ENCODE measurements at regions not wholly inside any gene's neighbourhood (a gene's known extent, or its start where the extent isn't known, plus 50 kb on each side); places are given as distances from the start of the nearest gene placed in this dataset.

DNA sequence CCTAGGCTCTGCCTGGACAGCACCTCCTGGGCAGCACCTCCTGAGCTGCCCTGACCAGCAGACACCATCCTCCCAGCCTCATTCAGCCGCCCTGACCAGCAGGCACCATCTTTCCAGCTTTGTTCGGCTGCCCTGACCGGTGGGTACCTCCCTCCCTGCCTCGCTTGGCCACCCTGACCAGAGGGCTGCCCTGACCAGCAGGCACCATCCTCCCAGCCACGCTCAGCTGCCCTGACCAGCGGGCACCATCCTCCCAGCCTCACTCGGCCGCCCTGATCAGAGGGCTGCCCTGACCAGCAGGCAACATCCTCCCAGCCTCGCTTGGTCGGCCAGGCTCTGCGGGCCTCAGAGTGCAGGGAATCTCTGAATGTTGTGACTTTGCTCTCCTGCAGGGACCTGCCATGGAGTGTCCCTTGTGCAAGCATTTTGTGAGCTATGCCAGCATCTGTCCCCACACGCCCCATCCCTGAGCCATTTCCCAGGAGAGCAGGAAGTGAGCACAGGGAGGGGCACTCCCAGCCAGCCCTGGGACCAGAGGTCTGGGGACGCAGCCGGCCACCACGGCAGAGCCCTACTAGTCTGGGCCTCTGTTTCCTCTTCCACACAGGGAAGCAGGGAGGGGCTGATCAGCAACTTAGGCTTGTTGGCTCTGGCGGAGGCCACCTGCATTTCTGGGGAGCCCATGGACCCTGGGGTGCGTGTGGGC lies 265.5 kb downstream of the SEC23A start:
- FAIRE-seq (no peak), DNase-seq (ENCODE audit: insufficient read length, low spot score) (no peak)
- TF ChIP-seq PAX5 (IDR thresholded peaks at IDR 0.05; ENCODE audit: insufficient read depth, low read length, severe bottlenecking) (no peak), POU2F2 (IDR thresholded peaks at IDR 0.05; ENCODE audit: low read depth, low read length) (no peak), TAF1 (IDR thresholded peaks at IDR 0.05; ENCODE audit: low read depth, low read length) (no peak)

DNA sequence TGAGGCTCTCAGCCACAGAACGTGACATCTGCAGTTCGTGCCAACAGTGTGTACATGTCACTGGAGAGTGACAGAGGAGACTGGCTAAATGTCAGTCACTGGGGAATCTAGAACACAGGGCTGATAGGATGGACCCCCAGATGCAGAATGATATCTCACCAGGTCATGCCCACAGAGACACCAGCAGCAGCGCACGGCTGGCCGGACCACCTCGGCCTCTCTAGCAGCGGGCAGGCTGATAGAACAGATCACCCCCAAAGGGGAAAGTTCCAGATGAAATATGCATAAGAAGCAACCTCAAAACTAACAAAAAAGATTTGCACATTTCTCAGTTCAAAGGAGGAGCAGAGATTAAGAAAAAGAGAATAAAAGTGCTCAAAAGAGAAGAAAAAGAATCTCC lies 266.5 kb downstream of the SEC23A start:
- TF ChIP-seq PAX5 (IDR thresholded peaks at IDR 0.05; ENCODE audit: insufficient read depth, low read length, severe bottlenecking) (no peak), SPI1 (IDR thresholded peaks at IDR 0.05; ENCODE audit: low read depth, low read length) (no peak), POLR2AphosphoS5 (IDR thresholded peaks at IDR 0.05; ENCODE audit: low read depth, low read length) (no peak), POLR2A (IDR thresholded peaks at IDR 0.05; ENCODE audit: low read depth, low read length) (no peak), TAF1 (IDR thresholded peaks at IDR 0.05; ENCODE audit: low read depth, low read length) (no peak), POU2F2 (IDR thresholded peaks at IDR 0.05; ENCODE audit: low read depth, low read length) (no peak)
- DNase-seq (ENCODE audit: insufficient read length, low spot score): no peak
- no peak for FAIRE-seq

DNA sequence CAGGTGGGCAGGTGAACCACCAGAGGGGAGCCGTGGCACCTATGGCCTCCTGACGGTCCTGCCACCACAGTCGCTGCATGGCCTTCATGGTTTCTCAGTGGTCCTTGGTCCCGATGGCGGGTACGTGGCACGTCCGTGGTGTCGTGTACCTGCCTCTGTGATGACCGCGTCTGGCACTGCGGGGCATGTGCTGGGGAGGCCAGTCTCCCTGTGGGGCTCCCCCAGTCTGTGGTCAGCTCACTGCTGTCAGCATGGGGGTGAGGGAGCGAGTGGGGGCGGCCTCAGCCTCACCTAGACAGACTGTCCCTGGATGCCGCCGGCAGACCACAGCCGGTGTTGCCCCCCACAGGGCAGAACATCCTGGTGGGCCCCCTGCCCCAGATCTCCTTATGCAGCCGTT lies 267.2 kb downstream of the SEC23A start:
- no peak for TF ChIP-seq SPI1 (IDR thresholded peaks at IDR 0.05; ENCODE audit: low read depth, low read length)
- TF ChIP-seq POLR2A (IDR thresholded peaks at IDR 0.05; ENCODE audit: low read depth, low read length): no peak
- TF ChIP-seq PAX5 (IDR thresholded peaks at IDR 0.05; ENCODE audit: insufficient read depth, low read length, severe bottlenecking): no peak
- no peak for TF ChIP-seq TAF1 (IDR thresholded peaks at IDR 0.05; ENCODE audit: low read depth, low read length)
- no peak for TF ChIP-seq POU2F2 (IDR thresholded peaks at IDR 0.05; ENCODE audit: low read depth, low read length)
- TF ChIP-seq POLR2AphosphoS5 (IDR thresholded peaks at IDR 0.05; ENCODE audit: low read depth, low read length): no peak
- DNase-seq (ENCODE audit: insufficient read length, low spot score) (no peak), FAIRE-seq (no peak)

DNA sequence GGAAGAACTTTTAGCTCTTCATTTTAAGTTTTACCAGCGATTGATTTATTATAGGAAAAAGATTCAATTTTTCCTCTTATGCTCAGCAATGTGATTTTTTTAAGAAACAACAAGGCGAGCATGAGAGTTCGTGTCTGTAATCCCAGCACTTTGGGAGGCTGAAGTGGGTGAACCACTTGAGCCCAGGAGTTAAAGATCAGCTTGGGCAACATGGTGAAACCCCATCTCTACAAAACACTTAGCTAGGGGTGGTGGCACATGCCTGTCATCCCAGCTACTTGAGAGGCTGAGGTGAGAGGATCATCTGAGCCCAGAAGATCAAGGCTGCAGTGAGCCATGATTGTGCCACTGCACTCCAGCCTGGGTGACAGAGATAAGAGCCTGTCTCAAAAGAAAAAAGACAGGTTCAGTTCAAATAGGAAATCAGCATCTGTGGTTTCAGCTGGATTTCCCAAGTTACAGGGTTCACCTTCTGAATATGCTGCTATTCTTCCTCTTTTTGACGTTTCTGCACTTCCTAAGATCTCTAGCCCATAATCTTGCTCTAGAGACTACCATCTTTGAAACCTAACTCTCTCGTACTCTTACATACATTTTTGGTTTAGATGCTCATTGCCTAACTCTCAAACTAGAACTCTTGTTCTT lies 274.7 kb downstream of the SEC23A start:
- FAIRE-seq (no peak), DNase-seq (ENCODE audit: insufficient read length, low spot score) (no peak)
- TF ChIP-seq POLR2AphosphoS5 (IDR thresholded peaks at IDR 0.05; ENCODE audit: low read depth, low read length) (no peak), POU2F2 (IDR thresholded peaks at IDR 0.05; ENCODE audit: low read depth, low read length) (no peak), PAX5 (IDR thresholded peaks at IDR 0.05; ENCODE audit: insufficient read depth, low read length, severe bottlenecking) (no peak), SPI1 (IDR thresholded peaks at IDR 0.05; ENCODE audit: low read depth, low read length) (no peak), TAF1 (IDR thresholded peaks at IDR 0.05; ENCODE audit: low read depth, low read length) (no peak), POLR2A (IDR thresholded peaks at IDR 0.05; ENCODE audit: low read depth, low read length) (no peak)

DNA sequence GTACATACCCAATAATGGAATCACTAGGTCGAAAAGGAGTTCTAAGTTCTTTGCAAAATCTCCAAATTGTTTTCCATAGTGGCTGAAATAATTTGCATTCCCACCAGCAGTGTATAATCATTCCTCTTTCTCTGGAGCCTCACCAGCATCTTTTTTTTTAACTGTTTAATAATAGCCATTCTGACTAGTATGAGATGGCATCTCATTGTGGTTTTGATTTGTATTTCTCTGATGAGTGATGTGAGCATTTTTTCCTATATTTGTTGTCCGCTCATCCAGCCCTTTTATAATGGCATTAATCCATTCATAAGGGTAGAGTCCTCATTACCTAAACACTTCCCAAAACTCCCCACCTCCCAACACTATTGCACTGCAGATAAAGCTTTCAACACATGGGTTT lies 278.3 kb downstream of the SEC23A start:
- TF ChIP-seq POLR2A (IDR thresholded peaks at IDR 0.05; ENCODE audit: low read depth, low read length): no peak
- TF ChIP-seq SPI1 (IDR thresholded peaks at IDR 0.05; ENCODE audit: low read depth, low read length): no peak
- TF ChIP-seq TAF1 (IDR thresholded peaks at IDR 0.05; ENCODE audit: low read depth, low read length): no peak
- no peak for TF ChIP-seq PAX5 (IDR thresholded peaks at IDR 0.05; ENCODE audit: insufficient read depth, low read length, severe bottlenecking)
- FAIRE-seq: no peak

DNA sequence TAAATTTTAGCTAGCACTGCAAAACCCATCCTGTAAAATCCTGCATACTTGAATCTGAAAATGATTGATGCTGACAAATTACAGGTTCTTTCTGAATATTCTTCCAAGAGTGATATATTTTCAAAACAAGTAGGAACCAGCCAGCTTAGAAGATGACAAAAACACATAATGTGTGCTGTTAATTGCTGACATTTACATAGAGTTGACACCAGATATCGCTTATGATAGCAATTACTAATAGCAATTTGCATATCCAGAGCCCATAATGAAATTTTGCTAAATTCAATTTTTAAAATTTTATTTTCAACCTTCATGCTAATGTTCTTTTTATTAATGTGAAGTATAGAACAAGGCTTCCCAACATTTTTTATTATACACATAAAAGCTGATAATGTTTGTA lies 284.5 kb downstream of the SEC23A start:
- TF ChIP-seq POLR2A (IDR thresholded peaks at IDR 0.05; ENCODE audit: low read depth, low read length) (no peak), POLR2AphosphoS5 (IDR thresholded peaks at IDR 0.05; ENCODE audit: low read depth, low read length) (no peak), POU2F2 (IDR thresholded peaks at IDR 0.05; ENCODE audit: low read depth, low read length) (no peak), PAX5 (IDR thresholded peaks at IDR 0.05; ENCODE audit: insufficient read depth, low read length, severe bottlenecking) (no peak), SPI1 (IDR thresholded peaks at IDR 0.05; ENCODE audit: low read depth, low read length) (no peak), TAF1 (IDR thresholded peaks at IDR 0.05; ENCODE audit: low read depth, low read length) (no peak)
- no peak for DNase-seq (ENCODE audit: insufficient read length, low spot score)
- no peak for FAIRE-seq

More for the DNA sequence above, 278.3 kb downstream of the SEC23A start:
- no peak for DNase-seq (ENCODE audit: insufficient read length, low spot score)

DNA sequence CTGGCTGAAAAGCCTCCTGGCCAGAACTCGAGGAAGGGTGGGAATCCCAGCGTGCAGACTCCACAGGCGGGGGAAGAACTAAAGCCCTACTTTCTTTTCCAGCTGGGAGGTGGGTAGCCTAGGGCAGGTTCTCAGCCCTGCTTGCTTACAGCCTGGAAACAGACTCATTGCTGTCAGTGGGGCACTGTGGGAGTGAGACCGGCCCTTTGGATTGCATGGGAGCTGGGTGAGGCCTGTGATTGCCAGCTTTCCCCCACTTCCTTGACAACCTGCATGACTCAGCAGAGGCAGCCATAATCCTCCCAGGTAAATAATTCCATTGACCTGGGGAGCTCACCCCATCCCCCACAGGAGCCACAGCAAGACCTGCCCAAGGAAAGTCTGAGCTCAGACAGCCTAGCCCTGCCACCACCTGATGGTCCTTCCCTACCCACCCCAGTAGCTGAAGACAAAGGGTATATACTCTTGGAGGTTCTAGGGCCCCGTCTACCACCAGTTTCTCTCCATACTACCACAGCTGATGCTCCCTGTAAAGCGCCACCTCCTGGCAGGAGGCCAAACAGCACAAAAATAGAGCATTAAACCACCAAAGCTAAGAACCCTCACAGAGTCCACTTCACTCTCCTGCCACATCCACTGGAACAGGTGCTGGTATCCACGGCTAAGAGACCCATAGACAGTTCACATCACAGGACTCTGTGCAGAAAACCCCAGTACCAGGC lies 294.1 kb downstream of the SEC23A start:
- FAIRE-seq: no peak
- no peak for DNase-seq (ENCODE audit: insufficient read length, low spot score)
- TF ChIP-seq SPI1 (IDR thresholded peaks at IDR 0.05; ENCODE audit: low read depth, low read length) (no peak), PAX5 (IDR thresholded peaks at IDR 0.05; ENCODE audit: insufficient read depth, low read length, severe bottlenecking) (no peak), TAF1 (IDR thresholded peaks at IDR 0.05; ENCODE audit: low read depth, low read length) (no peak), POU2F2 (IDR thresholded peaks at IDR 0.05; ENCODE audit: low read depth, low read length) (no peak), POLR2A (IDR thresholded peaks at IDR 0.05; ENCODE audit: low read depth, low read length) (no peak), POLR2AphosphoS5 (IDR thresholded peaks at IDR 0.05; ENCODE audit: low read depth, low read length) (no peak)

DNA sequence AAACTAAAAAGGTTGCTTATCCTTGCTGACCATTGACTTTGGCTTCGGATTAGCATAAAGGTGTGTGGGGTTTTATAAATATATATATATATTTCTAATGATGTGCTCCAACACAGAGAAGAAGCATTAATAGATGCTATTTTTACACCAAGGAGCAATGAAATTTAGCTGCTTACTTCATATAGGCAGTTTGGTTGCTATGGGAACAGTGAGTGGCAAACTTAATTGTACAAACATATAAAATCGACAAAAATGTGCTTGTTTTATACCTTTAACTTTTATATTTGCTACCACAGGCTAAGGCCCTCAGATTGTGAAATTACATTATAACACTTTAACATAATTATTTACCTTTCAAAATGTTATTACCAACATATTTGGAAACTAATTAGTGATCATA lies 303.4 kb downstream of the SEC23A start:
- TF ChIP-seq TAF1 (IDR thresholded peaks at IDR 0.05; ENCODE audit: low read depth, low read length): no peak
- DNase-seq (ENCODE audit: insufficient read length, low spot score): no peak
- no peak for FAIRE-seq

DNA sequence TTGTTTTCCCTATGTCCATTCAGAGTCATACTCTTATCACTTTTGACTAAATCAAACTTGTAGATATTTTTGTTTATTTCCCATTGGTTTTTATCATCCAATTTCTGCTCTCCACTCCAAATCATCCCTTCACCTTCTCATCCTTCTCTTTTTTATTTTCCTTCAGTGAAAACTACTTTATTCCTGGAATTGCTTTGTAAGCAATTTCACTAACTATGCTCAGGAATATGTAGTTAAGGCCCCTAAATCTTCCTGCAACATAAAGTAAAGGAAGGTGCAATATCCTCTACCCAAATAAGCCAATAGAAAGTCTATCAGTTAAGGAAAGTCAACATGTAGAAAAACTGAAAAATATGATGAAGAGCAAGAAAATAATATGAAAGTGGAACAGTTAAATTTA lies 308.4 kb downstream of the SEC23A start:
- no peak for DNase-seq (ENCODE audit: insufficient read length, low spot score)
- no peak for FAIRE-seq
- TF ChIP-seq POLR2A (IDR thresholded peaks at IDR 0.05; ENCODE audit: low read depth, low read length): no peak
- TF ChIP-seq POU2F2 (IDR thresholded peaks at IDR 0.05; ENCODE audit: low read depth, low read length): no peak
- no peak for TF ChIP-seq TAF1 (IDR thresholded peaks at IDR 0.05; ENCODE audit: low read depth, low read length)
- TF ChIP-seq PAX5 (IDR thresholded peaks at IDR 0.05; ENCODE audit: insufficient read depth, low read length, severe bottlenecking): no peak
- TF ChIP-seq POLR2AphosphoS5 (IDR thresholded peaks at IDR 0.05; ENCODE audit: low read depth, low read length): no peak

All from GM12891 (cell line).